Activated B cell treated with CpG ODN at 0.5 μM for 24 hours (primary cell): ENCODE measurements at regions not wholly inside any gene's neighbourhood (a gene's known extent, or its start where the extent isn't known, plus 50 kb on each side); places are given as distances from the start of the nearest gene placed in this dataset.

Experiments used
- ATAC-seq: fragments of 200-7000 bp; cut with Tn5 transposase; one replicate; pipeline ENCODE4 v1.10.0; 2021; ENCODE audit warnings: low read depth, mild to moderate bottlenecking, moderate library complexity
- CTCF ChIA-PET: fragments of 350-600 bp; sonication (Branson Sonifier 250); formaldehyde crosslinking; loops from one replicate; lab custom pipeline; 2021; ENCODE audit warnings: antibody characterized with exemption; lab: Charles Lee
- POLR2A ChIA-PET: fragments of 350-600 bp; sonication (Branson Sonifier 250); formaldehyde crosslinking; loops from one replicate; lab custom pipeline; 2021; ENCODE audit warnings: antibody characterized with exemption; lab: Charles Lee
- DNase-seq: peaks from one replicate; pipeline ENCODE4 v3.0.0; 2022
- H3K27ac Mint-ChIP-seq: one replicate; pipeline ENCODE4 v1.8.0; 2020; ENCODE audit warnings: mixed read lengths
- H3K27me3 Mint-ChIP-seq: one replicate; pipeline ENCODE4 v1.8.0; 2021; ENCODE audit warnings: mixed read lengths
- H3K36me3 Mint-ChIP-seq: one replicate; pipeline ENCODE4 v1.8.0; 2021; ENCODE audit warnings: low read depth, mixed read lengths
- H3K4me1 Mint-ChIP-seq: one replicate; pipeline ENCODE4 v1.8.0; 2021; ENCODE audit warnings: mixed read lengths
- H3K4me3 Mint-ChIP-seq: one replicate; pipeline ENCODE4 v1.8.0; 2020; ENCODE audit warnings: mild to moderate bottlenecking, mixed read lengths
- H3K9me3 Mint-ChIP-seq: one replicate; pipeline ENCODE4 v1.8.0; 2020; ENCODE audit warnings: mixed read lengths
- intact Hi-C: fragments of 100-400 bp; cut with micrococcal nuclease; formaldehyde crosslinking; loops from one replicate; pipeline ENCODE4 v1.15.1; 2024
- TF ChIP-seq, protein P1 (sequence below): fragments of 200-600 bp; IDR thresholded peaks from one replicate; pipeline ENCODE4 v1.8.0; 2022; ENCODE audit warnings: antibody characterized with exemption, mild to moderate bottlenecking

DNA sequence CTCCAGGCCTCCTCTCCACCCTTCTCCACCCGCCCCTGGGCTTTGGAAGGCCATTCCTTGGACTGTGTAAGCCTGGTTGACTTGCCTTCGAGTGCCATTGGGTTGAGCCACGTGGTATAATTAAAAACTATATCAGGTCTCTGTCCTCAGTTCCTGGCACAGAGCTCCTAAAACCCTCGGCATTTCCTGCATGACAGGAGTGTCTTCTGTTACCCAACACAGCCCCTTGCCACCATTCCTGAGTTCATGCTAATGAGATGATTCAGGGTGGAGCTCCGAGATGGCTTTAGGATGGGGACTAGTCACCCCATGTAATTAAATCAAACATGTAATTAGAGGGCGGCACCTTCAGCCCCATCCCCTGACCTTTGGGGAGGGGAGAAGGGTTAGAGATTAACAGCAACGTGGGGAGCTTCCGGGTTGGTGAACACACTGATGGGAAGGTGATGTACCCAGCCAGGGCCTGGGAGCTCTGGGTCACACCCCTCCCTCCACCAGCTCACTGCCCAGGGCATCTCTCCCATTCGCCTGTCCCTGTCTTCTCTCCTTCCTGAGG lies 256.4 kb downstream of the FAM43A start:
- ChIA-PET POLR2A (no interaction called here), CTCF (interaction anchor here (1.2 kb wide), 1 partner anchor 260 kb away, joined by 5 read pairs; no protein-coding TSS in a partner anchor)
- intact Hi-C loops = no loop called here
- TF ChIP-seq, protein P1, sequence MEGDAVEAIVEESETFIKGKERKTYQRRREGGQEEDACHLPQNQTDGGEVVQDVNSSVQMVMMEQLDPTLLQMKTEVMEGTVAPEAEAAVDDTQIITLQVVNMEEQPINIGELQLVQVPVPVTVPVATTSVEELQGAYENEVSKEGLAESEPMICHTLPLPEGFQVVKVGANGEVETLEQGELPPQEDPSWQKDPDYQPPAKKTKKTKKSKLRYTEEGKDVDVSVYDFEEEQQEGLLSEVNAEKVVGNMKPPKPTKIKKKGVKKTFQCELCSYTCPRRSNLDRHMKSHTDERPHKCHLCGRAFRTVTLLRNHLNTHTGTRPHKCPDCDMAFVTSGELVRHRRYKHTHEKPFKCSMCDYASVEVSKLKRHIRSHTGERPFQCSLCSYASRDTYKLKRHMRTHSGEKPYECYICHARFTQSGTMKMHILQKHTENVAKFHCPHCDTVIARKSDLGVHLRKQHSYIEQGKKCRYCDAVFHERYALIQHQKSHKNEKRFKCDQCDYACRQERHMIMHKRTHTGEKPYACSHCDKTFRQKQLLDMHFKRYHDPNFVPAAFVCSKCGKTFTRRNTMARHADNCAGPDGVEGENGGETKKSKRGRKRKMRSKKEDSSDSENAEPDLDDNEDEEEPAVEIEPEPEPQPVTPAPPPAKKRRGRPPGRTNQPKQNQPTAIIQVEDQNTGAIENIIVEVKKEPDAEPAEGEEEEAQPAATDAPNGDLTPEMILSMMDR = no peak
- no peaks in the 10 kb centered on the region for H3K36me3 Mint-ChIP-seq
- peaks cover 7% of the 10 kb centered on the region for H3K27me3 Mint-ChIP-seq
- peaks cover 32% of the 10 kb centered on the region for H3K4me1 Mint-ChIP-seq
- DNase-seq (no peak), ATAC-seq (no peak)
- H3K9me3 Mint-ChIP-seq = no peaks in the 10 kb centered on the region
- H3K4me3 Mint-ChIP-seq = no peak overlapping the region
- no peak overlapping the region for H3K27ac Mint-ChIP-seq

DNA sequence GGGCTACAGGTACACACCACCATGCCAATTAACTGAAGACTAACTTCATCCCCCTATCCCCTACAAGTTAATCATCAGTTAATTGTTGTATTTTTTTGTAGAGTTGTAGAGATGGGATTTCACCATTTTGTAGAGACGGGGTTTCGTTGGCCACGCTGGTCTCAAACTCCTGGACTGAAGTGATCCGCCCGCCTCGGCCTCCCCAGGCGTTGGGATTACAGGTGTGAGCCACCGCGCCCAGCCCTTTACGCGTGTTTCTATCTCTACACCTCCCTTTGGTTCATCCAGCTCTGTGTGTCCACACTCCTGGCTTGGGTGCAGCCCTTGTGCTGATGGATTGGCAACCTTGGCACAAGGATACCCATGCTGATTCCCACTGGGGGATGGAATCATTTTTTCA lies 258.8 kb downstream of the FAM43A start:
- Mint-ChIP-seq H3K27ac (no peak overlapping the region), H3K9me3 (peaks cover 10% of the 10 kb centered on the region), H3K4me1 (peaks cover 32% of the 10 kb centered on the region), H3K27me3 (no peaks in the 10 kb centered on the region), H3K4me3 (no peak overlapping the region), H3K36me3 (no peaks in the 10 kb centered on the region)
- ChIA-PET CTCF (interaction anchor here (1.7 kb wide), 1 partner anchor 262 kb away, joined by 5 read pairs; no protein-coding TSS in a partner anchor), POLR2A (interaction anchor here (0.8 to 0.9 kb wide), 2 partner anchors 253 to 257 kb away, joined by 3 to 4 read pairs; no protein-coding TSS in a partner anchor)
- TF ChIP-seq, protein P1 = no peak
- ATAC-seq (no peak), DNase-seq (no peak)
- intact Hi-C loops = no loop called here

DNA sequence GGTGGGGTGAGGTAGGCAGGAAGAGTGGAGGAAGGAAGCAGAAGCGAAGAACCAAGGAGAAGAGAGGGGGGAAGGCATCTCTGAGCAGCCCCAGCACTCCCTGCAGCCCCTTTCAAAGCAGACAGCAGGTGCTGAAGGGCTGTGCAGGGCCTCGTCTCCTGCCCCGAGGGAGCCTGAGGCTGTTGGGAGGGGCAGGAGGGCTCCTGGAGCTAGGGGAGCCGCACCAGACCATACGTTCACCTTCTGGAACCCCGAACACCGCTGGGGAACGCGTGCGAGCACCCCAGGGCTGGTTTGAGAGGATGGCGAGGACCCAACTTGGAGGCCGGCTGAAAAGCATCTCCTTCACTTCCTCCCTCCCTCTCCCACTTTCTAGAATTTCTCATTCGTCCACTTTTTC lies 259.8 kb downstream of the FAM43A start:
- POLR2A ChIA-PET = no interaction called here
- no peaks in the 10 kb centered on the region for H3K36me3 Mint-ChIP-seq
- CTCF ChIA-PET = interaction anchor here (1.4 to 1.7 kb wide), 2 partner anchors 263 kb away, joined by 4 to 5 read pairs; no protein-coding TSS in a partner anchor
- H3K27me3 Mint-ChIP-seq = no peaks in the 10 kb centered on the region
- H3K9me3 Mint-ChIP-seq = peaks cover 10% of the 10 kb centered on the region
- TF ChIP-seq, protein P1 = no peak
- peak overlapping the region; percentile 50 for H3K27ac Mint-ChIP-seq
- no peak for DNase-seq
- H3K4me3 Mint-ChIP-seq = no peak overlapping the region
- intact Hi-C loops = no loop called here
- peaks cover 32% of the 10 kb centered on the region for H3K4me1 Mint-ChIP-seq
- ATAC-seq = no peak

DNA sequence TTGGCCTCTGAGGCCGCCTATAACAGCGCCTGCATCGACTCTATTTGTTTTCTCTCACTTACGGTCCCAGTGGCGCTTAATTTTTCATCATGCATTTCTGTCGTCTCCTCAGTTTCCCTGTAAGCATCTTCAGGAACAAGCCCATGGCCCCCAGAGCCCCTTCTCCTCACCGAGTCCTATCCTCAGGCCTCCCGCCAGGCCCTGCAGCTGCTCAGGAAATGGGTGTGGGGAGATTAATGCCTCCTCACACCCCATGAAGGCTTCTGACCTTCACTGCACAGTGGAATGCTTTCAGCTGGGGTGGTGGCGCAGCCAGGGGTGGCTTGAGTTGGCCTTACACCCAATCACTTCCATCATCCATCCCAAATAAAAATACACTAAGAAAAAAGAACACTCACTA lies 260.4 kb downstream of the FAM43A start:
- intact Hi-C loops = no loop called here
- CTCF ChIA-PET = interaction anchor here (1.4 kb wide), 1 partner anchor 264 kb away, joined by 4 read pairs; no protein-coding TSS in a partner anchor

DNA sequence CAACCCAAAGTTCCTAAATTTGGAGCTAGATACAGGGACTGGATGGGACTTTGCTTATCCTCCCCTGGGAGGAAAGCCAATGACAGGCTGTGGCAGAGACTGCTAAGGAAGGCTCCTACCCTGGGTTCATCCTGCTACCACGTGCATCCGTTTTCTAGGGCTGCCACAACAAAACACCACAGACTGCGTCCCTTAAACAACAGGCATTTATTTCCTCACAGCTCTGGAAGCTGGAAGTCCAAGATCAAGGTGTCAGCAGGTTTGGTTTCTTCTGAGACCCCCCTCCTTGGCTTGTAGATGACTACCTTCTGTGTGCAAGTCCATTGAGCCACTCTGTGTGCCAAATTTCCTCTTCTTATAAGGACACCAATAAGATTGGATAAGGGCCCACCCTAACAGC lies 263.9 kb downstream of the FAM43A start:
- Mint-ChIP-seq H3K36me3 (no peaks in the 10 kb centered on the region), H3K9me3 (peaks cover 10% of the 10 kb centered on the region), H3K4me1 (peaks cover 10% of the 10 kb centered on the region), H3K27me3 (no peaks in the 10 kb centered on the region), H3K27ac (no peak overlapping the region), H3K4me3 (no peak overlapping the region)
- DNase-seq = no peak
- TF ChIP-seq, protein P1 = no peak
- no peak for ATAC-seq
- ChIA-PET CTCF (no interaction called here), POLR2A (interaction anchor here (1.0 kb wide), 1 partner anchor 29 kb away, joined by 3 read pairs; no protein-coding TSS in a partner anchor)
- intact Hi-C loops = no loop called here

More for the DNA sequence above, 260.4 kb downstream of the FAM43A start:
- POLR2A ChIA-PET = no interaction called here
- no peak for DNase-seq
- no peaks in the 10 kb centered on the region for H3K36me3 Mint-ChIP-seq
- H3K9me3 Mint-ChIP-seq = peaks cover 10% of the 10 kb centered on the region
- no peak for ATAC-seq
- peaks cover 31% of the 10 kb centered on the region for H3K4me1 Mint-ChIP-seq
- H3K27ac Mint-ChIP-seq = no peak overlapping the region
- H3K27me3 Mint-ChIP-seq = no peaks in the 10 kb centered on the region
- TF ChIP-seq, protein P1 = no peak
- no peak overlapping the region for H3K4me3 Mint-ChIP-seq
